ENCODE measurements at regions not wholly inside any gene's neighbourhood (a gene's known extent, or its start where the extent isn't known, plus 50 kb on each side); places are given as distances from the start of the nearest gene placed in this dataset.

DNA sequence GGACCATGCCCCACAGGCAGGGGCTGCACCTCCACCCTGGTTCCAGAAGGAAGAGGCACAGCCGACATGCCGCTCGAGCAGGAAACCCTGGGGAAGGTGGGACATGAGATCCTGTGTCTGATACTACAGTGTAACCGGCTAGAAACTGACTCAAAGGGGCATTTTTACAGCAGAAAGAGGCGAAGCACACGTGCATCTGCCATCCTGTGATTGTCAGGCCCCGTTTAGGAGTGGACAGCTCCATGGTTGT, 62.7 kb downstream of the SIK1 start:
- DNase-seq: no peak

DNA sequence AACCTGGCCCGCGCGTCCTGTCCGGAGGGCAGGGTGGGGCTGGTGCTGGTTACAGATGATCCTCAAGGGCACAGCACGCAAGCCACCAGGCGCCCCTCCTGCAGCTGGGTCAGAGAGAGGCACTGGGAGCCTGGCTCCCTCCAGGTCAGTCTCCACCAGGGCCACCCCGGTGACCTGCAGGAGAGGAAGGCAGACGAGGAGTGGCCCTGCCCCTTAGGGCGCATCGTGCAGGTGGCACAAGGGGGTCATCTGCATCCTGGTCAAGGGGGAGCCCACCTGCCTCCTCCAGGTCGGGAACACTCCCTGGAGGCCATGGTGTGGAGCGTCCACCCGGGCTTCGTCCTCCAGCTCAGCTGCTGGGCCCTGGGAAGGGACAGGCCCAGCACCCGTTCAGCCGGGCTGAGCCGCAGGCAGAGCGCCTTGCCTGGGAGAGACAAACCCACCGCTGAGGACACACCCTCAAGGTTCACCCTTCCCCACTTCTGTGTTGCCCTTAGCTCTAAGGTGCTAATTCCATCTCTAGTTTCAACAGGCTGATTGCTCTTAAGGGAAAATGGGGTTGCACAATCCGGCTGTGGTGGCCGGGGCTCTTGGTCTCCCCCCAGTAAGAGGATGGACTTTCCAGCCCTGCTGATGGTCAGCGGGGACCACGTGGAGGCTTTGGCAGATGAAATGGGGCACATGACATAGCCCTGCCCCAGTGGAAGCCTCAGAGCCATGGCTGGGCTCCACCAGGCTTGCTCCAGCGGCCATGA, 63.2 kb downstream of the SIK1 start:
- no peak for DNase-seq

DNA sequence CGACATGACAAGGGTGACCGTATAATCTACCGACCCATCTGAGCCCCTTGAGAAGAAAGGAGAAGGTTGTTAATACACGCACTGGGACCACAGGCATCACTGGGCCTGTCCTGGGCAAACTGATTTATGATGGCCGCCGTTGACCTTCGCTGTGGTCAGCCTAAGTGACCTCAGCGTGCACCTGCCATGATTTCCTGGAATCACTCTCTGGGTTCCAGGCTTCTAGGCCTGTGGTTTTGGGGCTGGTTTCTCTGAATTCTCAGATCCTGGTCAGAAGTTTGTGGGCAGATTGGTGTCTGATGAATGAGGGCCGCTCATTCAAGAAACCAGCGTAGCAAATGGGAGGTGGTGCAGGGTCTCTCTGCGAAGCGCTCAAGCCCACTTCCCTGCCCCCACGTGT, 64.0 kb downstream of the SIK1 start:
- no peak for DNase-seq

DNA sequence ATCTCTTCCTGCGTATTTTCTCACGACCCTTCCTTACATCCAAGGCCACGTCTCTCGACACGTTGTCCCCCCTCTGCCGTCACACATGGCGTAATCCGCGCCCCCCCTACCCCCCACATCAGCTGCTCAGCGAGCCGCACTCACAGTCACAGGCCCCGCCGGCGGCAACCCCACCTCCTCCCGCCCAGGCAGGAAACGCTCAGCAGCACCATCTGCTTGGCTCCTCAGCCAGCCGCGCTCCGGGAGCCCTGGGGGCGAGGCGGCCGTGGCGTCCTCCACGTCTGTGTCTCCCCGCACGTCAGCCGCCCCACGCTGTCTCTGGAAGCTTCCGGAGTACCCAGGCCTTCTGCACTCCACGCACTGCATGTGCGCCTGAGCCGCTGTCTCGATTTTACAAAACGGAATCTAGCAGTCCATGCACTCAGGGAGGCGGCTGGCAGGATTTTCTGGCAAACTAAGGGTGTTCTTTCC, 64.6 kb downstream of the SIK1 start:
- DNase-seq: peak; percentile 73

DNA sequence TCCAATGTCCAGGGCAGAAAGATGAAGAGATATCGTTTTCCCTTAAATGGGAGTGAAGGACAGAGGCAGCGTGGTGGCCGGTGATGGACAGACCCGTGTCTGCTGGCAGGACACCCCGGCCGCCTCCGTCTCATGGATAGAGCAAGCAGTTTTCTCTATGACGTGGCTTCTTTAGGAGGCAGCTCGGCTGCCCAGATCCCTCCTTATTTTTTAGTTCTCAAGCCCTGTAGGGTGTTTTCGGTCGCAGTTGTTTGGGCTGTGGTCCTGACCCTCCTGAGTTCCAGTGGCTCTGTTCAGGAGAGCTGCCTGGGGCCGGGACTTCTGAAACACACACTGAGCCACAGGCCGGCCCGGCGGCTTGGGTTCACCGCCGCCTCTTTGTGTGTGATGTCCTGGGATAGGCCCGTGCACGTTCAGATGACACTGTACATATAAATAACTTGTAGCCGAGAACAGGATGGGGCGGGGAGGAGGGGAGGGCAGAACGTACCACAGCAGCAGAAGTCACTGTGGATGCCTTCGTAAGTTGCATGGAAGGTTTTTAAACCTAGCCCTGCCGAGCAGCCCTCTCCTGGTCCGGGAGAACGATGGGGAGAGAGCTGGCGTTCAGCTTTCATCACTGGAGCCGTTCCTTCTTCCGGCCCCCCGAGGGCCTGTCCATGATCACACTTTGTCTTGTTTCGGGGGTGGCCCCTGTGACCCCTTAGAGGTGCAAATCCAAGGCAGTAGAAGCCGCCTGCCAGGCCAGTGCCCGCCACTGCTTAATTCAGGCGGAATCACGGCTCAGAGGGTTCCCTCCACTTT, 65.2 kb downstream of the SIK1 start:
- peak; percentile 66 for DNase-seq

DNA sequence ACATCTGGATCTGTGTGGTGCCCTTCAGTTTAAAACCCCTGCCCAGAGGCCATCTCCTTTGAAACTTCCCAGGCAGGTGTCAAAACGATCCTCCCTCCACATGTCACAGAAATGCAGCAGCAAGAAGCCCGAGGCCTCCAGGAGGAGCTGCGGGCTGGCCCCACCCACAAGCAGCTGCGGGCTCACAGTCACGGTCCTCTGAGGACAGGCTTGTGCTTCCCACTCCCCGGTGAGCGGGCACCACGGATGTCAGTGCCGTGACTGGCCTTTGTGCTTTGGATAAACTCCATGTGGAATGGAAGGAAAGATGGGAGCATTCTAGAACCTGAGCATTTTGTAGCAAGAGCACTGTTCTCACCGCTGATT, 65.8 kb downstream of the SIK1 start:
- no peak for DNase-seq

DNA sequence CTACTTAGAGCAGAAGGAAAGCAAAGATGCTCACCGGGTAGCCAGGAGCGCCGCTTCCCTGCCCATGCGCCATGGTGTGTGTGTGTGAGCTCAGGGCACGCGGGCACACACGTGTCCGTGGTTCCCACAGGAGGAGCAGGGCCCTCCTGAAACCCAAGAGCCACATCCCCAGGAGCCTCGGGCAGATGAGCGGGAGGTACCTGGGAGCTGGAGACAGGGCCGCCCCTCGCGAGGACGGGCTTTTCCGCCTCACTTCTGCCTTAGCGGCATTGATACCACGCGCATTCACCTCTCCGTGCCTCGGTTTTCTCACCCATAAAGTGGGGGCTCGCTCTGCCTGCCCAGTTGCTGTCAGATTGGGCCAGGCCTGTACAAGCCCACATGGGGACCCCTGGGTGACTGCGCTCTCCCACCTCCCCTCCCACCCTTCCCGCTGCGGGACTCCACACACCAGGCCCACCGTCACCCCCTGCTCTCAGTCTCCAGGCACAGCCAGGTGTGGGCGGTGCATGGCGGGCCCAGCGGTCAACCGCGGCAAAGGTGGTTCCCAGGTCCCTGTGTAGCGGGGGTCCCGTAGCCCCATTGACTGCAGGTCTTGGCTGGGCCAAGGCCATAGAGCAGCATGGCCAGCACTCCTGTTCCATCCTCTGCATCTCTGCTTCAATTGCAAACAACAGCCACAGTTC, 66.3 kb downstream of the SIK1 start:
- DNase-seq: no peak

DNA sequence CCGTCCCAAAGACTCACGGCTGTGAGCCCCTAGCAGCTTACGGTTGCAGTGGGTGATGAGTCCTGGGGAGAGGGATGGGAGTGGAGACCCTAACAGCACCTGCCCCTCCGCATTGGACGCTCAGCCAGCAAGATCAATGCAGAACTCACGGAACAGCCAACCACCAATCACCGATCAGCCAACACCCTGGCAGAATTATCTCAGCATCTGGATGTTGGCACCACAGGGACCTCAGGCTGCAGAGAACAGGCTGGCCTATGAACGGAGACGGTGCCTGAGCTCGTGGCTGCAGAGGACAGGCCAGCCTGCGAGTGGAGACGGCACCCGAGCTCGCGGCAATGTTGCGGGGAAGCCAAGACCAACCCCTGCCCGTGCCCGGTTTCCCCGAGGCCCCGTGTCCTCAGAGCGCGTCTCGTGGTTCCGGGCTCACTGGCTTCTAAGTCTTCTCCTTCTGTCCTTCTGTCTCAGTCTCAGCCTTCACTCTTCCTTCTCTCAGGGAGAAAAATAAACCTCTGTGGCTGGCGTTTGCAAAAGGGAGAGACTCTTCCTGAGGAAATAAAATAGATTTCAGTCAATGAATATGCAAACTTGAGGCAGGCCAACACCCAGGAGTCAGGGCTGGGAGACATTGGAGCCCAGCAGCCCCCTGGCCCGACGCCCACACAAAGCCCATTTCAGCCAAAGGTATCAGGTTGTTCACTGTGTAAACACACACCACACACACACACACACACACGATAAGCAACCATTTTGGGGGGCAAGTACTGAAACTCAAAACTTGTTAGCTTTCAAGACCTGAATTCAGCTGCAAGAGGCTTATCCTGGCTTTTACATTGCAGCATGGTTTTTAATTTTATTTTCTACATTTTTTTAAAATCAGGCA, 67.8 kb downstream of the SIK1 start:
- DNase-seq: no peak

DNA sequence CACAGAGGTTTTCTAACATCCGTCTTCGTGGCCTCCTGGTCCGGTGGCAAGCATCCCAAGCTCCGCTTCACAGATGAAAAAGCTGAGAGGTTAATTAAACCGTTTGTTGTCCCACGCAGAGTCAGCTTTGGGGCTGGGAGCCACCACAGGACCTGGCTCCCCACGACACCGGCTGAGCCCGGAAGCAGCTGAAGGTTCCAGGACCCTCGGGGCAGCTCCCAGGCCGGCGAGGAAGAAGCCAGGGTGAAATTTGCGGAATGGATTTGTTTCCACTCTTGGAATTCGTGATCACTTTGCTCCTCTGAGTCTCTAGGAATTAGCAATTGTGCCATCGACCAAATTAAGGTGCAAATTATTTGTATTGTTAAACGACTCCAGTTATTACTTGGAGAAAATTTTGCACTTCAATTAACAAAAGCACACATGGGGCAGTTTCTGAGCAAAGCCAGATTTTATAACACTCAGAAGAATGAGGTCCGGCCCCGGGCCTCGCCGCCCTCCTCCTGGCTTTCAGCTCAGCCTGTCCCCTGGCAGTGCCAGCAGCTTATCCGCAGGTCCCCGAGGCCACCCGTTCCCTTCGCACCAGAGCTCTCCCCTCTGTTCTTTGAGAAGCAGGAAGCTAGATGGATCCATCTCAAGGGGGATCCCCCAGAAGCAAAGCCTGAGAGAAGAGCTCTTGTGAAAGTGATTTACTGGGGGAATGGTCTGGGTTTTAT, 69.1 kb downstream of the SIK1 start:
- DNase-seq: no peak

DNA sequence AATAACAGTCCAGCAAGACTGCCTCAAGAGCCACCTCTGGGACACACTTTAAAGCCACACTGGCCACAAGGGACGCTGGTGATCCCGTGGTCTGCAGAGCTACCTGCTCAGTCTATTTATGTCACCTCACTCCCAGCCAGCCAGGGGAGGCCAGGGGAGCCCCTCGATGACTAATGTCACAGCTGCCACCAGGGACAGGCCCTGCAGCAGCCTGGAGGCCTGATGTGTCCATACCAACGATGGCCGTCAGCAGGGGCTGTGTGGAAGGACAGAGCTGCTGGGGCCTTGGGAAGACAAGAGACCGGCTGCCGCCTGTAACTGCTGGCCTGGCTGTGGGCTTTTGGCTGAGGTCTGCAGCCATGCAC, 71.0 kb downstream of the SIK1 start:
- no peak for DNase-seq

DNA sequence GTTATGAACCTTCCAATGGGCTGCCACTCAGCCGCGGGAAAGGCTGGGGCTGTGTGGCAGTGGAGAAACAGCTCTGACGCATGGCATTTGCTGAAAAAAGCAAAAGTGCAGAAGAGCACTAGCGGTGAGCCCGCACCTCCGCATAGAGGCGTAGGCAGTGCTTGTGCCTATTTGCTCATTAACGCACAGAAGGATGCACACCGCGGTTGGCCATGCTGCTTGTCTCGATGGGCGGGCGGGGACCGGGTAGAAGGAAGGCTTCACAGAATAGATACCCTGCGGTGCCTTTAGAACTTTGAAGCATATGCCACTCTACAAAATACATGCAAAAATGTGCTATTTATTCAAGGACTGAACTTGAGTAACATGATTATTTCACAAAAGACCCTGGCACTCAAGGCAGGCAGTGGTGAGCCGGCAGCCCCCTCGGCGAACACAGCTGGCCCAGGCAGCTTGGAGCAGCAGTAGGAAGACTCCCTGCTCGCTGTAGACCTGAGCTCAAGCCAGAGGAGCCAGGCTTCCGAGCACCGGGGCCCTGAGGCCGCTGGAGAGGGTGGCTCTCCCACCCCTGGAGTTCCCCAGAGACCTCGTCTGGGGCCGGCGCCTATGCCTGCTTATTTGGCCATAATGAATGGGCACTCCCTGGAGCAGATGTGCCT, 71.5 kb downstream of the SIK1 start:
- DNase-seq: no peak

DNA sequence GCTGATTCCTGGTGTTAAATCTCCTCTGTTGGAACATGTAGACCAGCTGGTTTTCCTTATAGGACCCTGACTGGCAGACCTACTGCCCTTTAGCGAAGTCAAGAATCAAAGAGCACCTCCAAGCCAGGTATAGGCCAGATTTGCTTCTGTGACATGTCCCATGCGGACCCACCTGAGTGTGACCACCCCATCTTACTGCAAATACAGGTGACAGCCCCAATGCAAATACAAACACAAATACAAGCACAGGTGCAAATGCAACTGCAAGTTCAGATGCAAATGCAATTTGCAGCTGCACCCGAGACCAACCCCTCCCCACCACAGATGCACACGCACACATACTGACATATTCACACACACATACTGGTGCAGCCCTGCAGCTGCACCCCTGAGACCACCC, 72.3 kb downstream of the SIK1 start:
- no peak for DNase-seq

DNA sequence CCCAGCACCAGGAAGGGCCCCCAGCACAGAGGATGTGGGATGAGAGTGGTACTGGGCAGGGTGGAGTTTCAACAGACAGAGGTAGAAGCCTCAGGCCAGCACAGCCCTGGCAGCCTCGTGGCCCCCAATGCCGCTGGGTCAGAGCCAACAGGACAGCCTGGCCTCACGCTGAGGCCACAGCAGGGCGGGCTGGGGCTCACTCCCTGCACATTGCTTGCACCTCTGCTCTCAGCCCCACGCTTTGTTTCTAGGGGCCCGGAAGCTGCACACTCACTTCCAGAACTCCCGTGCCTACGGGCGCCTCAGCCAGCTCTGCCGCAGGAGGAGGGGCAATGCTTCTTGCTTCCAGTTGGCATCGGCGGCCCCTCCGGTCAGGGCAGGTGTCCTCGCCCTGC, 72.9 kb downstream of the SIK1 start:
- DNase-seq: no peak

DNA sequence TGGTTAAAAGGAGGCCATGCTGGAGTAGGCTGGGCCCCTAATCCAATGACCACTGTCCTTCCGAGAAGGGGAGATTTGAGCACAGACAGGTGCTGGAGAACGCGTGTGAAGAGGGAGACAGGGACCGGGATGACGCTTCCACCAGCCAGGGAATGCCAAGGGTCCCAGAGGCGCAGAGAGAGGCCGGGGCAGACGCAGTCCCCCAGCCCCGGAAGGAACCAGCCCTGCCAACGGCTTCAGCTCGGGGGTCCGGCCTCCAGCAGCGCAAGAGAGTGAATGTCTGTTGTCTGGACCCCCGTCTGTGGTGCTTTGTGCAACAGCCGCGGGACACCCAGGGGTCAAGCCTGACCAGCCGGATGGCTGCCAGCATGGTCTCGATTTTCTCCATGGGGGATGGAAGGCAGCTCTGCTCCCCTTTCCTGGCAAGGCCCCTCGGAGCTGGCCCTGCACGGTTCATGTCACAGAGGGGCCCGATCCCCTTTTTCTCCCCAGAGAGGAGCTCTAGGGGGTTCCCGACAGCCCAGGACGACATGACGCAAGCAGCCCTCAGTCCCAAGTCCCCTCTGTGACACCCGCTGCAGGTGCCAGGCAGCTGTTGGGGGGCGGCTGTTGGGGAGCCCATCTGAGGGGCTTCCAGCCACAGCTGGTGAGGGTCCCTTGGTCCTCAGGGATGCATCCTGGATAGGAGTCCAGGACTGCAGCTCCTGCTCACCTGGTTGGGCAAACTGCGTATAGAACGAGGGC, 73.5 kb downstream of the SIK1 start:
- no peak for DNase-seq

DNA sequence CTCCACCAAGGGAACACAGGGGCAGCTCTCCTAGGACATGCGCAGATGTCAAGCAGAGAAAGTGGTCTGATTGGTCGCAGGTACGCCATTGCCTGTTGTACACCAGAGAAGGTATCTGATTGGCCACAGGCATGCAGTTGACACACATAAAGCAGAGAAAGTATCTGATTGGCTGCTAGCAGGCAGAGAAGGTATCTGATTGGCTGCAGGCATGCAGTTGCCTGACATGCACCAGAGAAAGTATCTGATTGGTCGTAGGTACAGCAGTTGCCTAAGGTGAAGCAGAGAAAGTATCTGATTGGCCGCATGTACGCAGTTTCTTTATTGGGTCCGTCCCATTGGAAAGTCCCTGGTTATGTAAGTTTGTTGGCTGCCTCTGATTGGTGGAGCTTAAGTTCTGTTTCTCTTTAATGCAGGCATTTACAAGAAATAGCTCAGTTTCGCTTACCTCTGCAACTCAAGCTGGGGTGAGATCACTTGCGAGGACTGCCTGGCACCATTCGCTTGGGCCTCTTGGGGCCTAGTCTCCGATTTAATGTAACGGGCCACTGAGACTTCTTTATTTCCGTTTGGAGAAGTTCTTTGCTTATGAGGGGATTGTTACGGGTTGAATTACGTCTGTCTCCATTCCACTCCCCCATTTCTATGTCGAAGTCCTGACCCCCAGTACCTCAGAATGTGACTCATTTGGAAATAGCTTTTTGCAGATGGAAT, 74.2 kb downstream of the SIK1 start:
- no peak for DNase-seq

DNA sequence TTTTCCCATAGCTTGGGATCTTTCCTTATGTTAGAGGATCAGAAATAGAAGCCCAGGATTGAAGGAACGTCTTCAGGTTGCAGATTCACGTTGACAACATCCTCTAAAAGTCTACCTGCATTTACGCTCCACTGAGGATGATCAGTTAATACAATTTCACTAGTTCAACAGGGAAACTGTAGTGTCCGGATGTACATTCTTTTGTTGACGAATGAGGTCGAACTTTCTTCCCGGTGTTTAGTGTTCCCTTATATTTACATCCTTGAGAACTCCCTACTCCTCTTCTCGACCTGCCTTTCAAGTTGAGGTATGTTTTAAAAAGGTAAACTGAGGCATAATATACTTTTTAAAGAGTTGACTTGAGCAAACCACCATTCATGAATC, 74.8 kb downstream of the SIK1 start:
- DNase-seq: no peak

DNA sequence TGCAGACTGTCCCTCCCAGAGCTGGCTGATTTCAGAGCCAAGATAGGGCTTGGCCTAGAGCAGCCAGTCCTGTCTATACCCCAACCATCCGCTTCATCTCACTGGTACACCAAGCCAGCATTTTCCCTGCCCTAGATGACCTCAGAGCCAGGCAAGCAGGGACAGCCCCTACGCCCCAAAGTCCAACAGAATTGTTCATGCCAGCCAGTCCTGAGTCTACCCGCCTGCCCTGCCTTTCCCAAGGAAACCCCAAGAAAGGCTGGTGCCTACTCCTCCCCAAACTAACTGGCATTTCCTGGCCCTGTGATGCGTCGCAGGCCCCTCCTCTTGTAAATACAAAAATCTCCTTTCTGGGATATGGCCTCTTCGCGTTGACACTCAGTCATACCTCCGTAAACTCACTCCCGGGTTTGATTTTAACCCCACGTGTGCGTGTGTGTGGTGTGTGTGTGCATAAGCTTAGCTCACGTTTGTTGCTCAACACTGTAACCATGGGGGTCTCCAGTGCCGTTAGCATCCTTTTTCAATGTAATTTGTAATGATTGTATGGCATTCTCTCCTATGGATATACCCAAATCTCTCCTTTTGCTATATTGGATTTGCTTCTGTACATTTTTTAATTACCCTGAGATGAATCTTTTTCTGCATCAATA, 75.3 kb downstream of the SIK1 start:
- no peak for DNase-seq

DNA sequence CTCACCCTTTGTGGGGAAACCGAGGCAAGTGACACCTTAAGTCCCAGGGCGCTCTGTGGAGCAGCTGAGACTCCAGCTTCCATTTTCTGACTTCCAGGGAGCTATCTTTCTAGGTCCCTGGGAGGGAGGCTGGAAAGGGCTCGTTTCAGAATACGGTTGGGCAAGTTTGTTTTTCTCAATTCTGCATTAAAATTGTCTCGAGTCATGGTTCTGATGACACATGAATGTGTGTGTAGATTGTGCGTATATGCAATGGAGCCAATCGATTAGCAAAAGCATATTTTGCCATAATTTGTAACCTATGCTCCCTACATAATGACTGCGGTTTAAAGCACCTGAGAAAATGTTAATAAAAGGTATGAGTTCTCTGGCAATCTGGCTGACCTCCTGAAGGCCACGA, 77.3 kb downstream of the SIK1 start:
- no peak for DNase-seq

DNA sequence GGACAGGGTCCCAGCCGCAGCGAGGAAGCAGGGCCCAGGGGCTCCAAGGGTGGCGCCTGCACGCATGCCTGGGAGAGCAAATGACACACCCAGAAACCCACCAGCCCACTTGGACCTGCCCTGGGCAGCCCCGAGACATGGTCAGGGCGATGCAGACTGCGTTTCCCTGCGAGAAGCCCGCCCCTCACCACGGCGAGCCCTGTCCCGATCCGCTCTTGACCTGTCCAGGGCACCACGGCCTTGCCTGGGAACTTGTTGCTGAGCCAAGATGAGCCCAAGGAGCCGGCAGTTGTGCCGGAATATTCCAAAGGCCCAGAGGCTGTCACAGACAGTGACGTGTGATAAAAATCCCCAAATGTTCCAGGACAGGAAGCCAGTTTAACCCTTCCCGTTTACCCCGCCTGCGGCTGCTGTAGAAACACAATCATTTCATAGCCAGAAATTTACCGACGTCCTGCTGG, 78.1 kb downstream of the SIK1 start:
- no peak for DNase-seq

Measured in right kidney (tissue), 1 donor.